Astrocyte of the cerebellum (primary cell): ENCODE measurements at regions not wholly inside any gene's neighbourhood (a gene's known extent, or its start where the extent isn't known, plus 50 kb on each side); places are given as distances from the start of the nearest gene placed in this dataset.

Experiments
- DNase-seq: peaks from one replicate; pipeline ENCODE4 v3.0.0-alpha.2; 2011; ENCODE audit warnings: low read depth
- H3K4me3 ChIP-seq: 2 replicates; pipeline ENCODE4 v1.5.1; 2011; ENCODE audit warnings: mild to moderate bottlenecking, low read depth, low read length, moderate library complexity
- in situ Hi-C: cut with HindIII; loops from 2 replicates; pipeline ENCODE4 v1.10.0; 2017; ENCODE audit warnings: low sequenced_read_pairs
- TF ChIP-seq, protein P1 (sequence below): IDR thresholded peaks from 2 replicates; pipeline ENCODE4 v1.5.1; 2012; ENCODE audit warnings: low read length, low read depth, moderate library complexity, mild to moderate bottlenecking; ENCODE audit errors: missing control alignments

DNA sequence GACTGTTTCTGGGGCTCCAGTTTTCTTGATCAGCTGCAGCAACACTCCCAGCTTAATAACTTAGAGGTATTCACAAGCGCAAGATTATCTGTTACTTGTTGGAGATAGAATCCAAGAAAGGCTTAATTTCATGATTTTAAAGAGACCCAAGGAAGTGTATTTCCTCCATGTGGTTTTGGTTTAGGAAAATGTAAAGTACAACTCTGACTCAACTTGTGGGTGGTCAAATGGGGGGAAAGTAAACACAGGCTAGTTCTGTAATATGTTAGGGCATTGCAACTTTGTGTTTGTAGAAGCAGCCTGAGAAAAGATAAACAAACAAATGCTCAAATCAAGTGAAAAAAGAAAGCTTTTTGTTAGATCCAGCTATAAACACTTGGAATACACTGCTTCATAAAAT is 90.1 kb upstream of the COL3A1 start:
- no peak overlapping the region for H3K4me3 ChIP-seq
- in situ Hi-C loops: no loop called here
- DNase-seq: peak; percentile 39
- TF ChIP-seq, protein P1, sequence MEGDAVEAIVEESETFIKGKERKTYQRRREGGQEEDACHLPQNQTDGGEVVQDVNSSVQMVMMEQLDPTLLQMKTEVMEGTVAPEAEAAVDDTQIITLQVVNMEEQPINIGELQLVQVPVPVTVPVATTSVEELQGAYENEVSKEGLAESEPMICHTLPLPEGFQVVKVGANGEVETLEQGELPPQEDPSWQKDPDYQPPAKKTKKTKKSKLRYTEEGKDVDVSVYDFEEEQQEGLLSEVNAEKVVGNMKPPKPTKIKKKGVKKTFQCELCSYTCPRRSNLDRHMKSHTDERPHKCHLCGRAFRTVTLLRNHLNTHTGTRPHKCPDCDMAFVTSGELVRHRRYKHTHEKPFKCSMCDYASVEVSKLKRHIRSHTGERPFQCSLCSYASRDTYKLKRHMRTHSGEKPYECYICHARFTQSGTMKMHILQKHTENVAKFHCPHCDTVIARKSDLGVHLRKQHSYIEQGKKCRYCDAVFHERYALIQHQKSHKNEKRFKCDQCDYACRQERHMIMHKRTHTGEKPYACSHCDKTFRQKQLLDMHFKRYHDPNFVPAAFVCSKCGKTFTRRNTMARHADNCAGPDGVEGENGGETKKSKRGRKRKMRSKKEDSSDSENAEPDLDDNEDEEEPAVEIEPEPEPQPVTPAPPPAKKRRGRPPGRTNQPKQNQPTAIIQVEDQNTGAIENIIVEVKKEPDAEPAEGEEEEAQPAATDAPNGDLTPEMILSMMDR: no peak

DNA sequence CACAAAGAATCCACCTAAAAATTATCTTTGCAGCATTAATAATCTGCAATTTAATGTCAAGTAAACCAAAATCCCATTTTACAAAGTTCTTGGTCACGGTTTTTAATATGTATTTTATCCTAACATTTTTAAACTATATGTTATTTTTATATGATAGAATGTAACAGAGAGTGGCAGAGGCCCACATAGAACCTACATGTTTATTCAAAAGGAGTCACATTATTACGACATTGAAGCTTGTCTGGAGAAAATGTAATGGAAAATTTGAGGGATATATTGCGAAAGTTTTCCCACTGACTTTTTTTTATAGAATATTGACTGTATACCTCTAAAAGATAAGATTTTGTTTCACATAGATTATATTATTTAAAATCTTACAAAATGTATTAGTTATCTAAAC is 89.7 kb upstream of the COL3A1 start:
- TF ChIP-seq, protein P1: no peak

DNA sequence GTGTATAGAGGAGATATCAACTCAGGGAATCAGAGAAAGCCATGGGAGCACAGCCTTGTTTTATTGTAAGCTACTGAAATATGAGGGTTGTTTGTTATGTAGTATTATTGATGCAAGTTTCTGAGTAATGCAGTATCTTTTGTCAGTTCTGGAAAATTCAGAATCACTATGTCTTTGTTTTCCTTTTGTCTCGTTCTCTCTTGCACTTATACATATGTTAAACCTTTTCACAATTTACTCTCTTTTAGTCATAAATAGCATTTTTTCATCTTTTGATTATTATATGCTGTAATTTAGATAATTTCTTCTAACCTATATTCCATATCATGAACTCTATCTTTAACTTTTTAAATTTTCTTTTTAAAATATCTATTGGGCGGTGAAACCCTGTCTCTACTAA is 85.0 kb upstream of the COL3A1 start:
- H3K4me3 ChIP-seq: no peak overlapping the region
- in situ Hi-C loops: no loop called here
- TF ChIP-seq, protein P1: no peak
- DNase-seq: no peak

More for the DNA sequence above, 89.7 kb upstream of the COL3A1 start:
- H3K4me3 ChIP-seq: no peak overlapping the region
- no peak for DNase-seq
- in situ Hi-C loops: no loop called here

DNA sequence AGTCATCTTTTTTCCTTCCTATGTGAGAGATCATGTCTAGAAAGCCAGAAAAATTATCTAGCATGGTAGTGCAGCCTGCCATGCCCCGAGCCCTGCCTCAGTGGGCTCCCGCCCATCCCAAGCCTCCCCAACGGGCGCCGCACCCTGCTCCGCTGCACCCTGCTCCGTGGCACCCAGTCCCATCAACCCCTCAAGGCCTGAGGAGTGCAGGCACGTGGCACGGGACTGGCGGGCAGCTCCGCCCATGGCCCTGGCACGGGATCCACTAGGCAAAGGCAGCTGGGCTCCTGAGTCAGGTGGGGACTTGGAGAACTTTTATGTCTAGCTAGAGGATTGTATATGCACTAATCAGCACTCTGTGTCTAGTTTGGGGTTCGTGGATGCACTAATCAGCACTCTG is 83.4 kb upstream of the COL3A1 start:
- no peak for DNase-seq
- H3K4me3 ChIP-seq: no peak overlapping the region
- in situ Hi-C loops: no loop called here
- TF ChIP-seq, protein P1: no peak

DNA sequence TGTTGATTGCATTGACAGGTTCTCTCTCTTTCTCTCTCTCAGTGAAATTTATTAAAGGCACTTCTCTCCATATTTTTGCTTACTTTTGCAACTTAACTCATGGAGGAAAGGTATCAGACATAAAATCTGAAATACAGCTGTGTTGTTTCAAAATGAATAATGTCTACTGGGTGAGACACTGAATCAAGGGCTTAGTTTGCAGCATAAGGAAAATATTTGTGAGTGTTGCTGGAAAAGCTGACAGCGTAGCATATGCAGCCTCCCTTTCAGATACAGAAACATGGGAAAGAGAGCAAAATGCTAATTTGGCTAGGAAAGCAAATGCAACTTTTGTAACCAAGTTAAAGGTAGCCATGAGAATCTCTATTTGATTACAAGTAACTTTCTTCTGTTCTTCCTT is 81.5 kb upstream of the COL3A1 start:
- in situ Hi-C loops: no loop called here
- no peak for DNase-seq
- TF ChIP-seq, protein P1: no peak
- no peak overlapping the region for H3K4me3 ChIP-seq

DNA sequence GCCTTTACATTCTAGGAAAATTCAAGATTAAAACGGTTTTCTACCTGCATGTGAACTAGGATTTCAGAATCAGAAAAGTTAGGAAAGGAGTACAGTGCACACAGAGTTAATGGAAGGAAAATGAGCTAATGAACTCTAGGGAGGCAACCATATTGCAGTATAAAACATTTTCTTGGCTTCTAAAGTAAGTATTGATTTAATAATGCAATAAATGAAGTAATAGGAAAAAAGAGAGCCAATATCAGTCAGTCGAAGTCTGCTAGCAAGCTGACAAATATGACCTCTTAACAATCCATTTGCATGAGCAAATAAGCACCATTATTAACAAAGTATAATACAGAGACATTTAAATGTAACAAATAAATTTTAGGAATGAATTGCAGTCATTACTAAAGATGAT is 80.2 kb upstream of the COL3A1 start:
- in situ Hi-C loops: no loop called here
- no peak overlapping the region for H3K4me3 ChIP-seq
- DNase-seq: no peak
- TF ChIP-seq, protein P1: no peak

DNA sequence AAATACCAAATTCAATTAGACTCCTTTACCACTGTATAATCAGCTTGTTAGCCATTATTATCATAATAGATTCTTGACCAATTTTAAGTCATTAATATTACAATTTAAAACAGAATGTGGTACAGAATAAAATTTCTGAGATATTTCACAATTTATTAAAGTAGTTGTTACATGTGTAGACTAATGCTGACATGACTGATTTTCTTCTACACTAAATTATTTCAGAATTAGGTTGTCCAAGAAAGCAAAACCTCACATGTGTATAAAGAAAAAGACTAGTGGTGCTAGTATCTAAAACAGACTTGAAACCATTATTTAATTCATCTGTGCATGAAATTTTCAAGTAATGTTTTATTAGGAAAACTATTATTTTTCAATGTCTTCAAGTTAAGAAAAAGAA is 79.2 kb upstream of the COL3A1 start:
- TF ChIP-seq, protein P1: no peak
- no peak overlapping the region for H3K4me3 ChIP-seq
- in situ Hi-C loops: no loop called here
- DNase-seq: no peak
